ENCODE measurements at regions not wholly inside any gene's neighbourhood (a gene's known extent, or its start where the extent isn't known, plus 50 kb on each side); places are given as distances from the start of the nearest gene placed in this dataset.
"Not testable (repeated sequence)": the region's sequence is repeated elsewhere in the genome, so short reads cannot be mapped to it uniquely, and the experiment has no call there.

GRCh38 chr3:165503825-165504224 is 307.6 kb upstream of the SLITRK3 start:
- peaks cover 25% of the 10 kb centered on the region for H3K9me3 Mint-ChIP-seq
- no peak overlapping the region for H3K9ac ChIP-seq (ENCODE audit: extremely low read depth, low read length, poor library complexity, severe bottlenecking)
- no peak for TF ChIP-seq CTCF (conservative IDR thresholded peaks at IDR 0.05)
- H3K27me3 Mint-ChIP-seq (ENCODE audit: insufficient read depth): peaks cover 21% of the 10 kb centered on the region
- peaks cover 19% of the 10 kb centered on the region for H3K27me3 ChIP-seq (ENCODE audit: control insufficient read depth, insufficient read depth, low read length, poor library complexity, severe bottlenecking)
- H3K9me3 ChIP-seq (ENCODE audit: control insufficient read depth, low read length): peaks cover 28% of the 10 kb centered on the region
- H3K36me3 ChIP-seq (ENCODE audit: control insufficient read depth, insufficient read depth, low read length): no peaks in the 10 kb centered on the region
- peaks cover 4% of the 10 kb centered on the region for H3K4me1 ChIP-seq (ENCODE audit: control insufficient read depth, insufficient read depth, low read length)
- H3K4me3 ChIP-seq (ENCODE audit: low read length): no peak overlapping the region
- no peak overlapping the region for H3K27ac ChIP-seq (ENCODE audit: low read depth, low read length)
- no peak overlapping the region for H3K27ac Mint-ChIP-seq
- peaks cover 13% of the 10 kb centered on the region for H3K4me1 Mint-ChIP-seq
- H3K36me3 Mint-ChIP-seq (ENCODE audit: low read depth): peaks cover 13% of the 10 kb centered on the region
- H3K4me3 Mint-ChIP-seq: no peak overlapping the region
- 97% methylated on average over 3 of the region's 4 CpGs; no CpG with 5 or more reads in 1 of the 2 experiments for WGBS, 2 experiments (ENCODE audit: insufficient coverage in 1 of 2, insufficient read length in 1 of 2)
- no peak for DNase-seq

DNA sequence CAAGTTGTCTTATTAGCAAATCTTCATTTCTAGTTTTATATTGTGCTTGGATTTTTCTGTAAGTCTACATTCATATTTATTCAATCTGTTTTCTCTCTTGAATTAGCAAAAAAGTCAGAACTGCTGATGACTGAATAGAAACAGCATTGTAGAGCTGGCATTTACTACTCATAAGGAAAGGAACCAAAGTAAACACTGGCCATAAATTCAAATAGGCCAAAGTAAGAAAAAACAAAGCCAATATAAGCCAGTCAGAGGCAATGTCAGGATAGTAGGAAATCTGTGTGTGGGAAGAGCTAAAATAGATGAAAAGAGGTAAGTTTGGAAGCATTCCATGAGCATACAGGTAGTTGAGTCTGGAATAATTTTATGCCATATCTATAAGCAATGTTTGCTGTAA is 307.2 kb upstream of the SLITRK3 start:
- H3K27me3 ChIP-seq (ENCODE audit: control insufficient read depth, insufficient read depth, low read length, poor library complexity, severe bottlenecking): peaks cover 23% of the 10 kb centered on the region
- no peak overlapping the region for H3K27ac ChIP-seq (ENCODE audit: low read depth, low read length)
- peaks cover 28% of the 10 kb centered on the region for H3K9me3 ChIP-seq (ENCODE audit: control insufficient read depth, low read length)
- TF ChIP-seq CTCF (conservative IDR thresholded peaks at IDR 0.05): no peak
- H3K4me1 ChIP-seq (ENCODE audit: control insufficient read depth, insufficient read depth, low read length): peaks cover 4% of the 10 kb centered on the region
- DNase-seq: no peak
- Mint-ChIP-seq H3K4me3 (no peak overlapping the region), H3K4me1 (peaks cover 13% of the 10 kb centered on the region), H3K27ac (no peak overlapping the region), H3K36me3 (ENCODE audit: low read depth) (peaks cover 13% of the 10 kb centered on the region), H3K9me3 (peaks cover 25% of the 10 kb centered on the region), H3K27me3 (ENCODE audit: insufficient read depth) (peaks cover 25% of the 10 kb centered on the region)
- H3K4me3 ChIP-seq (ENCODE audit: low read length): no peak overlapping the region
- no peaks in the 10 kb centered on the region for H3K36me3 ChIP-seq (ENCODE audit: control insufficient read depth, insufficient read depth, low read length)
- H3K9ac ChIP-seq (ENCODE audit: extremely low read depth, low read length, poor library complexity, severe bottlenecking): no peak overlapping the region

GRCh38 chr3:165502707-165503106 is 306.5 kb upstream of the SLITRK3 start:
- Histone ChIP-seq H3K27me3 (ENCODE audit: control insufficient read depth, insufficient read depth, low read length, poor library complexity, severe bottlenecking) (peaks cover 25% of the 10 kb centered on the region), H3K9me3 (ENCODE audit: control insufficient read depth, low read length) (peaks cover 28% of the 10 kb centered on the region), H3K4me3 (ENCODE audit: low read length) (no peak overlapping the region), H3K9ac (ENCODE audit: extremely low read depth, low read length, poor library complexity, severe bottlenecking) (no peak overlapping the region), H3K27ac (ENCODE audit: low read depth, low read length) (no peak overlapping the region), H3K4me1 (ENCODE audit: control insufficient read depth, insufficient read depth, low read length) (peaks cover 4% of the 10 kb centered on the region), H3K36me3 (ENCODE audit: control insufficient read depth, insufficient read depth, low read length) (no peaks in the 10 kb centered on the region)
- peaks cover 27% of the 10 kb centered on the region for H3K27me3 Mint-ChIP-seq (ENCODE audit: insufficient read depth)
- H3K4me3 Mint-ChIP-seq: no peak overlapping the region
- 56% methylated on average over 2 of the region's 3 CpGs; no CpG with 5 or more reads in 1 of the 2 experiments for WGBS, 2 experiments (ENCODE audit: insufficient coverage in 1 of 2, insufficient read length in 1 of 2)
- peaks cover 13% of the 10 kb centered on the region for H3K4me1 Mint-ChIP-seq
- TF ChIP-seq CTCF (conservative IDR thresholded peaks at IDR 0.05): no peak
- peaks cover 13% of the 10 kb centered on the region for H3K36me3 Mint-ChIP-seq (ENCODE audit: low read depth)
- H3K9me3 Mint-ChIP-seq: peaks cover 25% of the 10 kb centered on the region
- DNase-seq: no peak
- H3K27ac Mint-ChIP-seq: no peak overlapping the region

DNA sequence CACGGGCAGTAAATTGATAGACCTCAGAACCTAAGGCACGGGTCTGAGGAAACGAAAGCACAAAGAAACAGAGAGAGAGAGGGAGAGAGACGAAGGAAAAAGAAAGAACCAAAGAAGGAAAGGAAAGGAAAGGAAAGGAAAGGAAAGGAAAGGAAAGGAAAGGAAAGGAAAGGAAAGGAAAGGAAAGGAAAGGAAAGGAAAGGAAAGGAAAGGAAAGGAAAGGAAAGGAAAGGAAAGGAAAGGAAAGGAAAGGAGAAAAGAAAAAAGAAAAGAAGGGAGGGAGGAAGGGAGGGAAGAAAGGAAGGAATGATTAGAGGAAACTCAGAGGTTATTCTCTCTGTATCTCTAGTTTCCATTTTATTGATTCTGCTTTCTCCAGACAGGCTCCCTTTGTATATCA is 302.6 kb upstream of the SLITRK3 start:
- WGBS, 2 experiments (ENCODE audit: insufficient coverage in 1 of 2, insufficient read length in 1 of 2): 86 to 93% methylated on average over 3 to 4 of the region's 4 CpGs
- Mint-ChIP-seq H3K4me1 (peaks cover 13% of the 10 kb centered on the region), H3K27me3 (ENCODE audit: insufficient read depth) (peaks cover 10% of the 10 kb centered on the region)
- H3K36me3 ChIP-seq (ENCODE audit: control insufficient read depth, insufficient read depth, low read length); H3K36me3 Mint-ChIP-seq (ENCODE audit: low read depth); H3K9ac ChIP-seq (ENCODE audit: extremely low read depth, low read length, poor library complexity, severe bottlenecking); H3K4me3 Mint-ChIP-seq; H3K27ac Mint-ChIP-seq; DNase-seq; H3K9me3 ChIP-seq (ENCODE audit: control insufficient read depth, low read length); H3K9me3 Mint-ChIP-seq; H3K27ac ChIP-seq (ENCODE audit: low read depth, low read length); H3K4me3 ChIP-seq (ENCODE audit: low read length); H3K4me1 ChIP-seq (ENCODE audit: control insufficient read depth, insufficient read depth, low read length): not testable (repeated sequence)
- peaks cover 16% of the 10 kb centered on the region for H3K27me3 ChIP-seq (ENCODE audit: control insufficient read depth, insufficient read depth, low read length, poor library complexity, severe bottlenecking)
